NCI-H345 treated with DMSO at 0.1 percent for 48 hours (cell line): ENCODE measurements at regions not wholly inside any gene's neighbourhood (a gene's known extent, or its start where the extent isn't known, plus 50 kb on each side); places are given as distances from the start of the nearest gene placed in this dataset.

ENCODE experiments used
- DNase-seq: peaks from one replicate; lab custom pipeline; 2025; ENCODE audit not compliant: unreplicated experiment; lab: John Stamatoyannopoulos, UW

GRCh38 chr11:131295986-131296385, 74.4 kb upstream of the NTM start:
- no peak for DNase-seq

- no peak for DNase-seq
Observed at GRCh38 chr11:131297441-131297840, 73.0 kb upstream of the NTM start.

DNA sequence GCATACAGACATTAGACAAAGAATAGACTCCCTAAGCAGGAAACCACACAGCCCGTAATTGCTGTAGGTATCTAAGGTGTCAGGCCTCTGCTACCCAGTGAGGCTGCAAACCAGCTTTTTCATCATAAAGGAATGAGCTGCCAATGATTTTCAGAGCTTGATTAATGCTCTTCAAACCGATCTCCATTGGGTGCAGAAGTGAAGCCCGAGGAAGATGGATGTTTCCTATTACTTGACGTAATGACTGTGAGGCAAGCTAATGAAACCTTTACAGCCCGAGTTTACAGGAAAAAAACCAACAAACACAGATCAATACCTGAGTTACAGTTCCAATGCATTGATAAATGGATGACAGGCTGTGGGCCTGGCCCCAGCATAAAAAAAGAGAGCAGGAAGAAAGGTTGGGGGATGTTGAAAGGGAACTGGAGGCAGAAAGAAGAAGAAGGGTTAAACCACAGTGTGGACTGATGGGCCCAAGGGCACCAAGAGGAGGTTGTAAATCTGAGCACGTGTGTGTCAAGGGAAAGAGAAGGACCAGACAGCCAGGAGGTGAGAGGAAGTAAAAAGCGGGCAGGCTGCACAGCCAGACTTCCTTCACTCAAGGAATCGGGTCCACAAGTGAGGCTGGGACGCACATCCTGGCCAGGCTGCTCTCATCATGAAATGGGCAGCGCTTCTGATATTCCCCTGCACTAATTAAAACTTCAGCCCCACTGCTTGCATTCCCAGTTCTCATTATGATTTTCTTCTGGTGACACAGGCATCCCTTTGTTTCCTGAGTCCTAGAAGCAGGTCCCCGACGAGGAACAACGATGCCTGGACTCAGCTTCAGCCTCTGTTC, 70.6 kb upstream of the NTM start:
- DNase-seq: no peak

GRCh38 chr11:131300439-131300717, 70.0 kb upstream of the NTM start:
- DNase-seq: no peak

DNA sequence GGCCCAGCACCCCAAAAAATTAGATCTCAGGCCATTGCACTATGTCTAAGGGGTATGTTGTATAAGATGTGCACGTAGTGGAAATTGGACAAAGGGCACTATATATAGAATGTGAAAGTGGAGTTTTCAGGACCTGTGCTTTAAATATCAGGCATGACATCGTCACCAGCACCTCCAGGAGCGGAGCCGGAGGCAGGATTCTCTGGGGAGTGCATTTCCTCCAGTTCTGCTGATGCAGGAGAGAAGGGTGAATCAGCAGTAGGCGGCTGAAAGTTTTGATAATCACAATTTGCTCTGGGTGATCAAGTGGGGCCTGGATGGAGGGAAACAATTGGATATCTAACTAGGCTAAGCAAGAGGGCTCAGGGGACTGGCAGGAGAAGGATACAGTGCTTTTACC, 69.1 kb upstream of the NTM start:
- no peak for DNase-seq

DNA sequence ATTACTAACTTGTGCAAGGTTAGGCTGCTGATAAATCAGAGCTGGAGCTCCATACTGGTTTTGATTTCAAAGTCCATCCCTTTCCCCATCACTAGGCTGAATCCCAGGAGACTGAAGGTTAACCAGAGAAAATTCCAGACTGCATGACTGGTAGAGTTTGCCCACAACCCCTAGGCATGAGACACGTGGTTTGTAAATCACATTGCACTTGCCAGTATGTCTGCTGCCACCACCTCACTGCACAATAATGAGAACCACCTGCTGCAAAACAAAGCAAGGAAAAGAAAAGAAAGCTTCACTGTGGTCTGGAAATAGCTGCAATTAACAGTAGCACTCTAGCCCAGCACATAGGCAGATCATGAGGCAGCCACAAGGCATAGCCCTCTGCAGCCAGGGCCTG, 67.6 kb upstream of the NTM start:
- no peak for DNase-seq

DNA sequence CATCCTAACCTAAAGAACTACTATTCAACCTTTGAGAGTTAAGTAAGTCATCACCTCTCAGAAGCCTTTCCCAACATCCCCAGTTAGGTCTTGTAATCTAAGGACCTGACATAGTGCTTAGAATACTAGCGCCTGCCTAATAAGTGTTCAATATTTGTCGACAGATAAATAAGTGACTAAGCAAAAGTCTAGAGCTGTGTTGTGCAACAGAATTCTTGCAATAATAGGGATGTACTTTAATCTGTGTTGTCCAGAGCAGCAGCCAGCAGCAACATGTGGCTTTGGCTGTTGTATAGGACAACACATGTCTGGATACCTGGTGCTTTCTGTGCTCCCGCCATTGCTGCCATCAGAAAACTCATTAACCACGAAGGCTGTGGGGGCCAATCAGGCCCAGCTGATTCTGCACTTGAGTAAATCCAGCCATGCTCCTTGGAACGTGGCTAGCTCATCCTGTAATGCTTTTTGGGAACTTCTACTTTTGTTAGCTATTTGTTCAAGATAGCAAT, 66.8 kb upstream of the NTM start:
- DNase-seq: no peak

DNA sequence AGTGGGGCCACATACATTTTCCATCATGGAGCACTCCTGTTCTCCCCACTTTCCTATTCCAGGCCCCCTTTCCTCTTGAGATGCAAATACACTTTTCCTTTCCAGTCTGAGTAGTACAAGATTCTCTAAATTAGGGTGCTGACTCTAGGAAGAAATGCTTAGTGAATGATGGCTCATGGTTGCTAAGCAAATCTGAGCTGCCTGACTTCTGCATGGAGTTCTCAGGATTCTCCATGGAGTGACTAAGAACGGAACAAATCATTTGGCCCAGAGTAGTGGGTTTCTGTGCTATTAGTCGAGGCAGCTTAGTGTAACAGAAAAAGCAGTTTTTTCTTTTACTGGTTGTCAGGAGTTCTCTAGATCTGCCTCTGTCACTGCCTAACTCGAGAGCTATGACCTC, 65.4 kb upstream of the NTM start:
- DNase-seq: no peak

DNA sequence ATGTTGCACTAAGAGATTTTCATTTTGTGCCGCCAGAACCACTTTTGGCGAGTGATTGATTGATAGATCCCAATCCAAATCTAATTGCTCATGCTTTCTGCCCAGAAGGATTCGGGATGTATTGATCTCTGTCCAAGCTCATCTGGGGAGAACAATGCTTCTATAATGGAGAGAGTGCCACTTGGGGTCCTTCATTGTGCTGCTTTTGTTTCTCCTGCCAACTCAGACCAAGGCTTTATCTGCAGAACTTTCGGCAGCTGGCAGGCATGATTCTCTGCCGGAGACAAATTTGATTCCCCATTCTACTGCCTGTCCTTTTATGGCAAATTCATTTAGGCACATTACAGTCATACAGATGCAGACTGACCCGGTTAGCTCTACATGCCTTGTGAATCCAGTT, 62.9 kb upstream of the NTM start:
- DNase-seq: no peak

GRCh38 chr11:131309776-131310175, 60.6 kb upstream of the NTM start:
- no peak for DNase-seq

- no peak for DNase-seq
Observed at GRCh38 chr11:131311776-131312514, 58.5 kb upstream of the NTM start.
